ENCODE measurements at regions not wholly inside any gene's neighbourhood (a gene's known extent, or its start where the extent isn't known, plus 50 kb on each side); places are given as distances from the start of the nearest gene placed in this dataset.

DNA sequence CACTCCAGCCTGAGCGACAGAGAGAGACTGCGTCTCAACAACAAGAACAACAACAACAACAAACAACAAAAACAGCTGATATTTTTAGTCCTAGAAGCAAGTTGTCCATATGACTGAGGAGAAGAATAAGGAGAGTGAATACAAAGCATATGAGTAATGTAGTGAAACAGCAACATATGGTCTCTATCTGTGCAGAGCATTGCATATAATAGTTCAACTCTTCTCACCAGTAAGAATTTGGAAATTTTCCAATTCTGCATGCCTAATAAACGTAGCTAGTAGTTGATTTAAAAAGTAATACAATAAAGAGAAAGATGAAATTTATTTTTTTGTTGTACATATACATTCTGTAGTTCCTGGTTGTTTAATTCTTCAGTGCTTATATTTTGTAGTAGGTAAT lies 129.7 kb upstream of the FAM83B start:
- no peak overlapping the region for H2AFZ ChIP-seq (ENCODE audit: low read depth, low read length)
- no peaks in the 10 kb centered on the region for H3K9me3 ChIP-seq (ENCODE audit: low read length)
- H3K27me3 ChIP-seq (ENCODE audit: insufficient read depth, low read length): no peaks in the 10 kb centered on the region

GRCh38 chr6:54717849-54718455 lies 128.6 kb upstream of the FAM83B start:
- Histone ChIP-seq H3K9me3 (ENCODE audit: low read length) (no peaks in the 10 kb centered on the region), H3K4me3 (ENCODE audit: low read length) (no peak overlapping the region), H3K36me3 (ENCODE audit: insufficient read depth, low read length) (no peaks in the 10 kb centered on the region), H3K27me3 (ENCODE audit: insufficient read depth, low read length) (no peaks in the 10 kb centered on the region), H3K4me1 (ENCODE audit: insufficient read depth, low read length) (peaks cover 11% of the 10 kb centered on the region), H2AFZ (ENCODE audit: low read depth, low read length) (no peak overlapping the region)

More for the DNA sequence above, 129.7 kb upstream of the FAM83B start:
- Histone ChIP-seq H3K4me1 (ENCODE audit: insufficient read depth, low read length) (peaks cover 11% of the 10 kb centered on the region), H3K4me3 (ENCODE audit: low read length) (no peak overlapping the region), H3K36me3 (ENCODE audit: insufficient read depth, low read length) (no peaks in the 10 kb centered on the region)

DNA sequence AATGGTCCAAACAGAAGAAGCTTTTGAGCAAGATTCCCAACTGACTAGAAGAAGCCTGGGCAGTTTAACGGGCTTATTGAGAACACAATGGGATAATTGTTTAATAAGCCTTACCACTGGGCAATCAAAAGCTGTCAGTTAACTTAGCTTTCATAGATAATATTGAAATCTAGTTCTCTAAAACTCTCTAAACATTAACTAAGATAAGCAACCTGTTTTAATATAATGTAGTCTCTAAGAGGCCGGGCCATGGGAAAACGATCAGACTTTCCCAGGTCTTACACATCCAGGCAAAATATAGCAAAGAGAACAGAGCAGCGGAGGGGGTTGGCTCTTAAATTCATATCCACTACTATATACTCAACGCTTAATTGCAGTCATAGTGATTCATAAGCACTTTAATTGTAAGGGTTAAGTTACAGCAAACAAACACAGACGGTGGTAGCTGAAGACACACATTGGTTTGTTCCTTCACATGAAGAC lies 128.0 kb upstream of the FAM83B start:
- Histone ChIP-seq H3K9me3 (ENCODE audit: low read length) (no peaks in the 10 kb centered on the region), H3K4me1 (ENCODE audit: insufficient read depth, low read length) (peaks cover 11% of the 10 kb centered on the region), H3K27me3 (ENCODE audit: insufficient read depth, low read length) (no peaks in the 10 kb centered on the region), H3K36me3 (ENCODE audit: insufficient read depth, low read length) (no peaks in the 10 kb centered on the region), H3K4me3 (ENCODE audit: low read length) (no peak overlapping the region), H2AFZ (ENCODE audit: low read depth, low read length) (no peak overlapping the region)

GRCh38 chr6:54719131-54719530 lies 127.4 kb upstream of the FAM83B start:
- H3K4me3 ChIP-seq (ENCODE audit: low read length): no peak overlapping the region
- H3K27me3 ChIP-seq (ENCODE audit: insufficient read depth, low read length): no peaks in the 10 kb centered on the region
- H2AFZ ChIP-seq (ENCODE audit: low read depth, low read length): no peak overlapping the region

DNA sequence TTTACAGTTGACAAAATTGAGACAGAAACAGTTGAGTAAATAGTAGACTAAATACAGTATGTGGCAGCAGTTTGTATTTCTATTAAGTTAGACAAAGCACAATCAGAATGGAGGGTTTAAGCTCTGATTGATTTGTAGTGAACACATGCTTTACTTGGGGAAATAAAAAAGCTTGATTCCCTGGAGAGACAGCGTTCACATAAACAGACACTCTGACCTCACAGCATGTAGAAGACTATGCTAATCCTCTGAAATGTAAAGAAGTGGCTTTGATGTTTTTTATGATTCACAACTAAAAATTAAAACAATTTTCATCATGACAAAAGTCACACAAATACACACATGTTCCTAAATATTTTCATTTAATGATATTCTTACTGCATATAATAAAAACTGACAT lies 126.9 kb upstream of the FAM83B start:
- no peaks in the 10 kb centered on the region for H3K9me3 ChIP-seq (ENCODE audit: low read length)
- H3K4me1 ChIP-seq (ENCODE audit: insufficient read depth, low read length): peaks cover 11% of the 10 kb centered on the region
- H2AFZ ChIP-seq (ENCODE audit: low read depth, low read length): no peak overlapping the region
- no peak overlapping the region for H3K4me3 ChIP-seq (ENCODE audit: low read length)
- no peaks in the 10 kb centered on the region for H3K36me3 ChIP-seq (ENCODE audit: insufficient read depth, low read length)
- no peaks in the 10 kb centered on the region for H3K27me3 ChIP-seq (ENCODE audit: insufficient read depth, low read length)

More at GRCh38 chr6:54719131-54719530, 127.4 kb upstream of the FAM83B start:
- Histone ChIP-seq H3K36me3 (ENCODE audit: insufficient read depth, low read length) (no peaks in the 10 kb centered on the region), H3K4me1 (ENCODE audit: insufficient read depth, low read length) (peaks cover 11% of the 10 kb centered on the region), H3K9me3 (ENCODE audit: low read length) (no peaks in the 10 kb centered on the region)

DNA sequence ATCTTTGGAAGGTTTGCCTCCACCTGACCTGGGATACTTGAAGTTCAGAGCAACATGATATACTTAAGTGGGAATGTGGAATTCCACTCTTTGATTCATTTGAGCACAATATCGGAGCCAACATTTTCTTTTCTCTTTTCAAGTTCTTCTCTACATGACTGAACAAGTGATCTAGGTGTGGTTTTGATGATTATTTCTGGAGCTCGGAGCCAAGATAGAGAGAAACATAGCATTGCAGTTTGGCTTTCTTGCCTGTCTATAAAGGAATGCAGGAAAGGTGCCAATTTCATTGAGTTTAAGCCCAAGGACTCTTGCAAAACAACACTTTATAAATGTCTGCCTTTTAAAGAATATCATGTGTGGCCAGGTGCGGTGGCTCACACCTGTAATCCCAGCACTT lies 124.2 kb upstream of the FAM83B start:
- no peaks in the 10 kb centered on the region for H3K36me3 ChIP-seq (ENCODE audit: insufficient read depth, low read length)
- H3K4me1 ChIP-seq (ENCODE audit: insufficient read depth, low read length): peaks cover 11% of the 10 kb centered on the region
- H3K4me3 ChIP-seq (ENCODE audit: low read length): no peak overlapping the region
- H3K9me3 ChIP-seq (ENCODE audit: low read length): no peaks in the 10 kb centered on the region
- no peaks in the 10 kb centered on the region for H3K27me3 ChIP-seq (ENCODE audit: insufficient read depth, low read length)
- H2AFZ ChIP-seq (ENCODE audit: low read depth, low read length): no peak overlapping the region

DNA sequence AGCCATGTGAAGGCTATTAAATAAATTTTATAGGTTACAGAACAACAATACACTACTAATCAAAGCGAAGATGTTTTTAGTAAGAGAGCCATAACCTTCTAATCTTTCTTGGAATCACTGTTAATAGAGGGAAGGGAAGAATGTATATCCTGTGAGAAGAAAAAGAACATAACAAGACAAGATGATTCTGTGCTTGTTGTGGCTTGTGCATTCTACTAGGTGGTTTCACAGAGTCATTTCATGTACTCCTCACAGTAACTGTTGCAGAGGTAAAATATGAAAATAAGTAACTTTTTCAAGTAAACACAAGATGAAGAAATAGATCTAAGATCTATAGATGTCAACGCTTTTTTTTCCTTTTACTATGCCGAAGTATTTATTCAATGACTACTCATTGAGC lies 116.9 kb upstream of the FAM83B start:
- Histone ChIP-seq H3K9me3 (ENCODE audit: low read length) (no peaks in the 10 kb centered on the region), H3K27me3 (ENCODE audit: insufficient read depth, low read length) (no peaks in the 10 kb centered on the region), H3K36me3 (ENCODE audit: insufficient read depth, low read length) (no peaks in the 10 kb centered on the region), H3K4me1 (ENCODE audit: insufficient read depth, low read length) (no peaks in the 10 kb centered on the region), H3K4me3 (ENCODE audit: low read length) (no peak overlapping the region), H2AFZ (ENCODE audit: low read depth, low read length) (no peak overlapping the region)

DNA sequence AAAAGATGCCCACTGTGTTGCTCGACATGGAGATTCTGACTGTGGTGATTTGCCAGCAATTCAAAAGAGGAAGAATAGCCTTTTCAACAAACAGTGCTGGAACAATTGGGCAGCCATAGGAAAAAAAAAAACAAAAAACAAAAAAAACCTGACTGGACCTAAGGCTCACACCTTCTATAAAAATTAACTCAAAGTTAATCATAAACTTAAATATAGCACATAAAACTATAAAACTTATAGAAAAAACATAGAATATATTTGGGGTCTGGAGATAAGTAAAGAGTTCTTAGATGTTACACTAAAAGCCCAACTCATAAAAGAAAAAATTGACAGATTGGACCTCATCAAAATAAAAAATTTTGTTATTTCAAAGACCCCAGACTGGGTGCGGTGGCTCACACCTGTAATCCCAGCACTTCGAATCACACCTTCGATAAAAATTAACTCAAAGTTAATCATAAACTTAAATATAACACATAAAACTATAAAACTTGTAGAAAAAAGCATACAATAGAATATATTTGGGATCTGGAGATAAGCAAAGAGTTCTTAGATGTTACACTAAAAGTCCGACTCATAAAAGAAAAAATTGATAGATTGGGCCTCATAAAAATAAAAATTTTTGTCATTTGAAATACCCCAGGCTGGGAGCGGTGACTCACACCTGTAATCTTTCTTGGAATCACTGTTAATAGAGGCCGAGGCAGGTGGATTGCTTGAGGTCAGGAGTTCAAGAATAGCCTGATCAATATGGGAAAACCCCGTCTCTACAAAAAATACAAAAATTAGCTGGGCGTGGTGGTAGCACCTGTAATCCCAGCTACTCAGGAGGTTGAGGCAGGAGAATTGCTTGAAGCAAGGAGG lies 115.6 kb upstream of the FAM83B start:
- Histone ChIP-seq H3K9me3 (ENCODE audit: low read length) (no peaks in the 10 kb centered on the region), H3K4me1 (ENCODE audit: insufficient read depth, low read length) (no peaks in the 10 kb centered on the region), H3K36me3 (ENCODE audit: insufficient read depth, low read length) (no peaks in the 10 kb centered on the region), H2AFZ (ENCODE audit: low read depth, low read length) (no peak overlapping the region), H3K4me3 (ENCODE audit: low read length) (no peak overlapping the region), H3K27me3 (ENCODE audit: insufficient read depth, low read length) (no peaks in the 10 kb centered on the region)

DNA sequence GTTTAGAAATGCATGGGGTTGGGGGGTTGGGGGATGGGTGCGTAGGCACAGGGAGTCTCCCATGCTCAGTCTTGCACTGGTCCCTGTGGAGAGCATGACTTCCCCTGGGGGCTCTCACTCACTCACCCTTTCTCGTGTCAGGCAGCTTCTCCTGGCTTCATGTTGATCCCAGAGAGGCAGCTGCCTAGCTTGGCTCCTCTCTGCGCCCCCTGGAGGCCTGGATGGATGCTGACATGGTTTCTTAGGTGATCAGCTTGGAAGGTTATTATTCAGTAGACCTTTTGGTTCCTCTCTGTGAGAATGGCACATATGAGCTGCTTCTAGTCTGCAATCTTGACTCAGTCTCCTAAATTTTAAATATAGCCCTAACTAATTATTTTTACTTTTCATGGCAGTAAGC lies 109.3 kb upstream of the FAM83B start:
- H3K4me3 ChIP-seq (ENCODE audit: low read length): no peak overlapping the region

DNA sequence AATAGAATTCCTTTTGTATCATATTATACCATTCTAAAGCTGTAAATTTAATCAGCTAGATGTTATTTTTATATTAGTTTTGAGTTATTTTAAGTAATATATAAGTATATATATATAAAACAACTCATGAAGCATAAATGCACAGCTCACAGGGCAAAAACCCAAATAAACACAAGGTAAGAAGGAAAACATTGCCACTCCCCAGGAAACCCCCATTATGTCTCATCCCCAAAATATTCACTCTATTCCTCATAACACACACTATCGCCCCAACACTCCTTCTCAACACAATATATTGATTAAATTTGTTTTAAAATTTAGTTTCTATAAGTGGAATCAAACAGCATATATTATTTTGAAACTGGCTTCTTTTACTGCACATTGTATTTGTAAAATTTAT lies 98.6 kb upstream of the FAM83B start:
- Histone ChIP-seq H3K9me3 (ENCODE audit: low read length) (no peaks in the 10 kb centered on the region), H3K4me3 (ENCODE audit: low read length) (no peak overlapping the region), H2AFZ (ENCODE audit: low read depth, low read length) (no peak overlapping the region)

More for the DNA sequence above, 109.3 kb upstream of the FAM83B start:
- H3K4me1 ChIP-seq (ENCODE audit: insufficient read depth, low read length): no peaks in the 10 kb centered on the region
- H3K9me3 ChIP-seq (ENCODE audit: low read length): no peaks in the 10 kb centered on the region
- H3K27me3 ChIP-seq (ENCODE audit: insufficient read depth, low read length): no peaks in the 10 kb centered on the region
- H2AFZ ChIP-seq (ENCODE audit: low read depth, low read length): no peak overlapping the region
- no peaks in the 10 kb centered on the region for H3K36me3 ChIP-seq (ENCODE audit: insufficient read depth, low read length)

DNA sequence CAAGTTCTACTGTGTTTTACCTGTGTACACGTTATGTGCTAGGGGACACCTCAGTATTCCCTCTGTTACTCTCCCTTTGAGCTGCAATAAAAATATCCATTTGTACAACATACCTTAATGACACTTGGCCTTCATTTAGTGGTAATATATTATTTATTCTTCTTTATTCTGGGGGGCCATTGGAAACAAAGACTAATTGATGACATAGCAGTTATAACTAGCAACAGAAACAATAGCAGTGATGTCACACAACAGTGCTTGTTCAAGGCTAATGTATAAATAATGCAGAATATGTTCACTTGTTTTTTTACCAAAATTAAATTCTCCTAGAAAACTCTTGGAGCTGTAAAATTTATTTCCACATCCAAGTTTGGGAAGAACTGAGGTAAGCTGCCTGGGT lies 92.2 kb upstream of the FAM83B start:
- no peaks in the 10 kb centered on the region for H3K9me3 ChIP-seq (ENCODE audit: low read length)
- H2AFZ ChIP-seq (ENCODE audit: low read depth, low read length): no peak overlapping the region
- H3K4me3 ChIP-seq (ENCODE audit: low read length): no peak overlapping the region
- no peaks in the 10 kb centered on the region for H3K36me3 ChIP-seq (ENCODE audit: insufficient read depth, low read length)
- no peaks in the 10 kb centered on the region for H3K27me3 ChIP-seq (ENCODE audit: insufficient read depth, low read length)
- H3K4me1 ChIP-seq (ENCODE audit: insufficient read depth, low read length): no peaks in the 10 kb centered on the region

More for the DNA sequence above, 98.6 kb upstream of the FAM83B start:
- H3K4me1 ChIP-seq (ENCODE audit: insufficient read depth, low read length): no peaks in the 10 kb centered on the region
- no peaks in the 10 kb centered on the region for H3K27me3 ChIP-seq (ENCODE audit: insufficient read depth, low read length)
- no peaks in the 10 kb centered on the region for H3K36me3 ChIP-seq (ENCODE audit: insufficient read depth, low read length)

DNA sequence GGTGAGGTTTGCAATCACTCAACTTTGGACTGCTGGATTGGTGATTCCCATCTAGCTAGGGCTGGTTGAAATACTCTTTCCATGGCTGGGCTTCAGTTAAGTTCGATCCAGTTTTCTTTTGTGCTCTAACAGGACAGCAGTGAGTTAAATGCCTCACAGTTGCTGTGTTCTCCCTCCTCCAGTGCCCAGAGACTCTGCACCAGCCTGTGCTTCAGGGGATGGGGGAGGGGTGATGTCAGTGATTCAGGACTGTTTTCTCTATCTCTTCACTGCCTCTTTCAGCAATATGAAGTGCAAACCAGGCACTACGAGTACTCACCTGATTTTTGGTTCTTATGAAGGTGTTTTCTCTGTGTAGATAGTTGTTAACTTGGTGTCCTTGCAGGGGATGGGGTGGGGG lies 88.2 kb upstream of the FAM83B start:
- no peaks in the 10 kb centered on the region for H3K36me3 ChIP-seq (ENCODE audit: insufficient read depth, low read length)
- no peak overlapping the region for H3K4me3 ChIP-seq (ENCODE audit: low read length)
- no peak overlapping the region for H2AFZ ChIP-seq (ENCODE audit: low read depth, low read length)
- no peaks in the 10 kb centered on the region for H3K27me3 ChIP-seq (ENCODE audit: insufficient read depth, low read length)
- H3K9me3 ChIP-seq (ENCODE audit: low read length): no peaks in the 10 kb centered on the region
- H3K4me1 ChIP-seq (ENCODE audit: insufficient read depth, low read length): no peaks in the 10 kb centered on the region

DNA sequence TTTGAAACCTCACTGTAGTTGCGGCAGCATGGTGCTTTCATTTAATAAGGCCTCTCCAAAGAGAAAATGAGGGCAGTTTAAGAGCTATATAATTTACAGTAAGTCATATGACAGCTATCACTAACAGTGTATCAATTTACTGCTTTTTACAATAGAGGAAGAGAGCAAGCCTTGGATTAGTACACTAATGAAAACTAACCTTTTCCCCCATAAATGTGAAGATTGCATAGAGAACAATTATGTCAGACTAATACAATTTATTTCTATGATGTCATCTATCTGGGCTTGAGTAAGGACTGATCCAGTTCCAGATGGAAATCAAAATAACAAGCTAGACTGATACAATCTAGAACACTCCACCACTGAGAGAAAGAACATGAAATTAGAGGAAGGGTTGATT lies 78.1 kb upstream of the FAM83B start:
- Histone ChIP-seq H3K9me3 (ENCODE audit: low read length) (no peaks in the 10 kb centered on the region), H3K27me3 (ENCODE audit: insufficient read depth, low read length) (no peaks in the 10 kb centered on the region)

More for the DNA sequence above, 78.1 kb upstream of the FAM83B start:
- Histone ChIP-seq H3K36me3 (ENCODE audit: insufficient read depth, low read length) (no peaks in the 10 kb centered on the region), H3K4me1 (ENCODE audit: insufficient read depth, low read length) (no peaks in the 10 kb centered on the region), H2AFZ (ENCODE audit: low read depth, low read length) (no peak overlapping the region), H3K4me3 (ENCODE audit: low read length) (no peak overlapping the region)
